Right ventricle myocardium superior (tissue), 1 donor: ENCODE measurements at regions not wholly inside any gene's neighbourhood (a gene's known extent, or its start where the extent isn't known, plus 50 kb on each side); places are given as distances from the start of the nearest gene placed in this dataset.
A peak's percentile ranks its signal among the peaks of the same experiment; 100 is the strongest.
"Not testable (repeated sequence)": the region's sequence is repeated elsewhere in the genome, so short reads cannot be mapped to it uniquely, and the experiment has no call there.

ENCODE experiments used
- ATAC-seq: fragments of 200-7000 bp; cut with Tn5 transposase; one replicate; pipeline ENCODE4 v1.9.1; 2020; ENCODE audit warnings: mild to moderate bottlenecking; ENCODE audit not compliant: poor library complexity
- DNase-seq: peaks from one replicate; pipeline ENCODE4 v3.0.0-alpha.2; 2020
- intact Hi-C: fragments of 100-400 bp; cut with DNase I; formaldehyde crosslinking; loops from one replicate; pipeline ENCODE4 v1.11.2; 2022
- donor health status: DM: no; HTN: yes; CAD: no; lungs with severe emphysema.

DNA sequence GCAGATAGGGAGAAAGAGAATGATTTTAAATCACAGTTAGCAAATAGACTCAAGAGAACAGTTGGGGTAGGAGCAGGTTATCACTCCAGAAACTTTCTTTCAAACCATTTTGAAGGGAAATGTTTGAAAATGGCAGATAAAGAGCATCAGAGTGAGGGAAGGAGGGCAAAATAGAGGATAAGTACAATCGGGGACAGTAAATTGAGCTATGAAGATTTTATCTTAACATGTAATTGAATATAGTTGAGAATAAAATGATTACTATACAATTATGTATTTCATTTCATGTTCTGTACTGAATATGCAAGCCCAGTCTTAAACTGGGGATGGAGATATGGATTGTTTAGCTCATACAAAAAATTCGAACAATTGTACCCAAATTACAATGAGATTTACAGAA lies 54.0 kb downstream of the MAP10 start:
- no peak for ATAC-seq
- no peak for DNase-seq
- intact Hi-C loops, result no loop called here

DNA sequence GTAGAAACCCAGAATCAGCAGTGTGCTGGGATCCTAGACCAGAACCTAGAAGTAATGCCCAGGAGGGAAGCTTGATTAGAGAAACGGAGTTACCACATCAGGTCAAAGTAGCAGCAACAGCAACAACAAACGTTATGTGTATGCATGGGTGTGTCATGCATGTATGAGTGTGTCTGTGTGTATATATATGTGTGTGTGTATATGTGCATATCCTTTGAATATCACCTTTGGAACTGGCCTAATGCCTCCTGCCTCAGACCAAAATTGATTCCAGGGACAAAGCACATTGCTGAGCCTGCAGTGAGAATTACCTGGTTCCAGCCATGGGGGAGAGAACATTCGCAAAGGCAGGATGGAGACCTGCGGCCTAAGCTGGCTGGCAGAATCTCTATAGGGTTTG lies 55.9 kb downstream of the MAP10 start:
- DNase-seq (no peak), ATAC-seq (no peak)
- intact Hi-C loops, result no loop called here

DNA sequence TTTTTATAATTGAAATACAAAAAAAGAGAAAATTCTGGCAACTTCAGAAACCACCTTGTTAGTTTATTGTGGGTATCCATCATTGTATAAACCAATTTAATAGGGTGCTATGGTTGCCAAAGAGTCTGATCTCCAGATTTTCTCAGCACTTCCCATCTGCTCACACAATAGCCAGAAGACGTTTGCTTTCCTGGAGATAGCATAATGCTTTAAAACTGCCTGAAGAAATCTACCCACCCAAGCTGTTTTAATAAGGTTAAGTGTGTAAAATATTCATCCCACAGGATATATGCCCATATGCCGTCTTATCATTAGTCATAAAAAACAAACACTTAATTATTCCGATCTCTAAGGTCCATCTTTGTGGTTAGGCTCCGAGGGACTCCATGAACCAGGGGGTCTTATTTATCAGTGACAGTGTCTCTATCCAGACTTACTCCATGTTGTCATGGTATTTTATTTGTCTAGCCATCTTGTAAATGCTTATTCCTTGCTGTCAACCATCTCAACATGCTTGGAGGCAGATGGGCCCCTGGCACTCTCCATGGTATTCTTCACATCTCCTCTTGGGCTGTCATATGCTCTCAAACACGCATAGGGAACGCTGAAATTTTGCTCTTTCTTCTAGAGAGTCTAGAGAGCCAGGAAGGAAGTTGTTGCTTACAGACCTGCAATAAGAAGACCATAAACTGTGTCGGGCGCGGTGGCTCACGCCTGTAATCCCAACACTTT lies 58.5 kb downstream of the MAP10 start:
- intact Hi-C loops, result no loop called here
- DNase-seq, result no peak
- no peak for ATAC-seq

DNA sequence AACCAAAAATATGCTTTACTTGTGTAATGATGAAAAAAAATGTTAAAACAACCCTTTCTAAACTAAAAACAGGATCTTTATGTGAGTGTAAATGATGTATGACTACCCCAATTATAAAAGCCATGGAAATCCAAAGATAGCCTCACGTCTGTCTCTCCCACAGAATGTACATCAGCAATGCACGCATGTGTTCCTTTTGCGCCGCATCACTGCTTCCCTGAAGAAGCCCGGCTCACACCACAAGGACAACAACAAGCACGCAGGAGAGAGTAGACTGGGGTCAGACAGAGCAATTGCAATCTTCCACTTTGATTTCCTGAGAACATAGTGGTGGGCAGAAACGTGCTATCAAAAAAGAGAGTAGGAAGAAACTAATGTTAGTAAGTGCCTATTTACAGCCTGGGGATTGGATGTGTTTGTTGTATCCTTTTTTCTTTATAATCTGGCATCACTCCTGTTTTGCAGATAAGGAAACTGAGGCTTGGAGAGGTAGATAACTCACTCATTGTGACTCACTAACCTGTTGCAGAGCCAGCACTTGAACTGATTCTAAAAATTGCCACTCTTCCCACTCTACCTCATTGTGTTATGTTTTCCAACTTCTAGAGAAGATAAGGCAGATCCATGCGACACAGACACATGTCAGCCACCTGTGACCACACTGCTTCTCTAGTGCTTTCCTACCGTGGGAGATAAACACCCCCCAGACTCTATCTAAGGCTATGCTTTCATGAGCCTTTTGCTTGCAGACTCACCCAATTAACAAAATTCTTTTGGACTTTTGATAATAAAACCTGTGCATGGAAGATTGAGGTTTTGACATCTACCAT lies 60.1 kb downstream of the MAP10 start:
- DNase-seq (no peak), ATAC-seq (no peak)
- intact Hi-C loops, result no loop called here

DNA sequence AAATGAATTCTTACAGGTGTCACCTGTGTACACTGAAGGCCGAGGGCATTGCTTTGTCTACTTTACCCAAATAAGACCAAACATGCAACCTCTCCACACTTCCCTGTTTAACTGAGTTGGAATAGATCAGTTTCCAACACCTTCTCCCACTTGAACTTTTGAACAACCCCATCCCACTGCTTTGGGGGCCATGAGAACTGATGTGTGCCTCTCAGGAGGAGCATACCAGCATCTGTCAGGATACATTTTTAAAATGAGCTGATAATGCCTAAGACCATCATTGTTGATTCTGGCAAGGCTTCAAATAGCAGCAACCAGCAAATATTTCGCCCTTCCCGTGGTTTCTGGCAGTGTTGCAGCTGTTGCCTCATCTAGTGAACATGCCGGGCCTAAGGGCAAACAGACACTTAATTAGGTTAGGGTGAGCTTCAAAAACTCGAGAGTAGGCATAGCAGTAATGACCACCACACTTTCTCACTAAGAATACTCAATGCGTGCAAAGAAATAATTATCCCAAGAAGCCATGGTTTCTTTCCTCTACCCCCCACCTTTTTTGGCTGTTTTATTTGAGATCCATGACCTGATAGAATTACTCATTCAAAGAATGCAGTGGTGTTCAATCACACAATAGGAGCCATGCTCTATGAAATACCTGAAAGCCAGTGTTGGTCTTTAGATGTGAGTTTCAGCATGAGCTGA lies 63.7 kb downstream of the MAP10 start:
- DNase-seq, result peak; percentile 53
- ATAC-seq, result no peak
- intact Hi-C loops, result no loop called here

DNA sequence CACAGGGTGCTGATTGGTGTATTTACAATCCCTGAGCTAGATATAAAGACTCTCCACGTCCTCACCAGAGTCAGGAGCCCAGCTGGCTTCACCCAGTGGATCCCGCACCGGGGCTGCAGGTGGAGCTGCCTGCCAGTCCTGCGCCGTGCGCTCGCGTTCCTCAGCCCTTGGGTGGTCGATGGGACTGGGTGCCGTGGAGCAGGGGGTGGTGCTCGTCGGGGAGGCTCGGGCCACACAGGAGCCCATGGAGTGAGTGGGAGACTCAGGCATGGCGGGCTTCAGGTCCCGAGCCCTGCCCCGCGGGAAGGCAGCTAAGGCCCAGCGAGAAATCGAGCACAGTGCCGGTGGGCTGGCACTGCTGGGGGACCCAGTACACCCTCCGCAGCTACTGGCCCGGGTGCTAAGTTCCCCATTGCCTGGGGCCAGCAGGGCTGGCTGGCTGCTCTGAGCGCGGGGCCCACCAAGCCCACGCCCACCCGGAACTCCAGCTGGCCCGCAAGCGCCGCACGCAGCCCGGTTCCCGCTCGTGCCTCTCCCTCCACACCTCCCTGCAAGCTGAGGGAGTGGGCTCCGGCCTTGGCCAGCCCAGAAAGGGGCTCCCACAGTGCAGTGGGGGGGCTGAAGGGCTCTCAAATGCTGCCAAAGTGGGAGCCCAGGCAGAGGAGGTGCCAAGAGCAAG lies 66.2 kb downstream of the MAP10 start:
- intact Hi-C loops, DNase-seq, ATAC-seq: not testable (repeated sequence)

DNA sequence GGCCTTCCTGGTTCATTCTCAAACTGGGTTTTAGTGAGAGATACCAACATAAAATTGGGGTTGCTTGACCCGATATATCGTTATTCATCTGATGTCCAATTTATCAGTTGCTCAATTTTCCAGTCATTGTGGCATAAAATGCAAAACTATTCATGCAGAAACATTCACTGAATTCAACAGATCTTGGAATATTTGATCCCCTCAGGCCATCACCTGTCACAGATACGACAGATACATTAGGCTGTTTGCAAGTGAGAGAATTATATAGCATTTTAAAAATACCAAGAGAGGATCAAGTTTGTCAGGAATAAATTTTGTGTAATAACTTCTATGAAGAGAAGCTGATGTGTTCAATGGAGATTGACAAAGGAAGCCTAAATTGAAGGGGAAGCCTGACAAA lies 67.1 kb downstream of the MAP10 start:
- DNase-seq (no peak), ATAC-seq (no peak)
- intact Hi-C loops, result no loop called here

DNA sequence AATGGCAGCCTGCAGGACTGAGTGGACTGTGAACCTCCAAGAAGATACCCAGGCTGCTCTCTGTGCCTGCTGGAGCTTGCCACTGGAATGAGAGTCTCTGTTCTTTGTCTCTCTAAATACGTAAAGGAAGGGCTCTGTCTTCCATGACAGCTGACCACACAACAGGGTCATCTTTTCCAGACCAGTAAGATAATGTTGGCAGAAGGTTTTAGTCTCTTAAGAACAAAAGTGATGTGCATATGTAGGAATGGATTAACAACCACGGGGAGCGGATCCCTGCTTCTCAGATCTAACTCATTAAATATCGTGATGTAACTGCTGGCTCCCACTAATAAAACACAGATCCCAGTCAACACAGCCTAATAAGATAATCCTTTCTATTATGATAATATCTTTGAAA lies 67.5 kb downstream of the MAP10 start:
- intact Hi-C loops, result no loop called here
- DNase-seq, result no peak
- no peak for ATAC-seq

DNA sequence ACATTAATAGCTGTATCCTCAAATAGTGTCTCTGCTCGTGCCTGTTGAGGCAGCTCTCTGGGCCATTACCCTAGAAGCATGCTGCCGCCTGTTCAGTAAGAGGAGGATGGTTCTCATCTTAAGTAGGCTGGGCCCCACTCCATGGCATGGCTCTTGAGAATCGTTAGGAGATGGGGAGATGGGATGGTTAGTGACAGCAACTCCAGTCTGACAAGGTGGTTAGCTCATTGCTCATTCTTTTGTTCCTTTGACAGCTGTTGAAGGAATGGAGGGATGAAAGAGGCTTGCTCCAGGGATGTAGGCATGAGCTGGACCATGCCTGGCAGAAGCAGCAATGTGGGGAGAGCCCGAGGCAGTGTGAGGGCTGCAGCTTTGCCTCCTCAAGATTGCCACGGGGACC lies 68.2 kb downstream of the MAP10 start:
- DNase-seq (no peak), ATAC-seq (no peak)
- intact Hi-C loops, result no loop called here

DNA sequence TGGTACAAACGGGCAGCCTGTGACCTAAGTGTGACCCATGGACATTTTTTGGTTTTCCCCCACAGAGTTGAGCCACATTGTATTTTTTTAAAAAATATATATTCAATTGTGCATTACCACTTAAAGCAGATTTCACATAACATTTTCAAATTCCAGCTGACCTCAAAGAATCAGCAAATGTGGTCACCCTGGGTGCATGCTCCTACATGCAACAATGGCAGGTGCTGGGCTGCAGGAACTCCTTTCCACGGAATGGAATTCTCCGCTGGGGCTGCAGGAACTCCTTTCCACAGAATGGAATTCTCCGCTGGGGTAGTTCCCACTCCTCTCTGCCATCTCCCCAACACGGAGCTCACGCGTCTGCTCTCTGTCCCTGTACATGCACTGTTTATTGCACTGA lies 68.7 kb downstream of the MAP10 start:
- intact Hi-C loops, result no loop called here
- no peak for ATAC-seq
- DNase-seq, result no peak

DNA sequence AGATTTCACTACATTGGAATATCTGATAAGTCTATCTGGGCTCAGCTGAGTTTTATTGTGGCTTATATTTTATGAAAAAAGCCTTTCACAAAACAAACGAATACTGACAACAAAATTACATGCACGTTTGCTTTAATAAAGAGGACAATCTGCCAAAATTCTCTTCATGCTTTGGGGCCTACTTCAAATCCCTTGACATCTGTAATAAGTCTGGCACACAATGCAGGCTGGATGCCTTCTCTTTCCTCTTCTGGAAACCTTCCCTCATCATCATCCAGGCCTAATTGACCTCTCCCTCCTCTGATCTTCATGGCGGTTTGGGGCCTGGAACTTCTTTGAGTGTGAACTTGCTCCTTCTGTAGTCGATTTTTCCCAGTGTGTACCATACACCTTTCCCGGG lies 70.3 kb downstream of the MAP10 start:
- intact Hi-C loops, result no loop called here
- ATAC-seq, result no peak
- no peak for DNase-seq

DNA sequence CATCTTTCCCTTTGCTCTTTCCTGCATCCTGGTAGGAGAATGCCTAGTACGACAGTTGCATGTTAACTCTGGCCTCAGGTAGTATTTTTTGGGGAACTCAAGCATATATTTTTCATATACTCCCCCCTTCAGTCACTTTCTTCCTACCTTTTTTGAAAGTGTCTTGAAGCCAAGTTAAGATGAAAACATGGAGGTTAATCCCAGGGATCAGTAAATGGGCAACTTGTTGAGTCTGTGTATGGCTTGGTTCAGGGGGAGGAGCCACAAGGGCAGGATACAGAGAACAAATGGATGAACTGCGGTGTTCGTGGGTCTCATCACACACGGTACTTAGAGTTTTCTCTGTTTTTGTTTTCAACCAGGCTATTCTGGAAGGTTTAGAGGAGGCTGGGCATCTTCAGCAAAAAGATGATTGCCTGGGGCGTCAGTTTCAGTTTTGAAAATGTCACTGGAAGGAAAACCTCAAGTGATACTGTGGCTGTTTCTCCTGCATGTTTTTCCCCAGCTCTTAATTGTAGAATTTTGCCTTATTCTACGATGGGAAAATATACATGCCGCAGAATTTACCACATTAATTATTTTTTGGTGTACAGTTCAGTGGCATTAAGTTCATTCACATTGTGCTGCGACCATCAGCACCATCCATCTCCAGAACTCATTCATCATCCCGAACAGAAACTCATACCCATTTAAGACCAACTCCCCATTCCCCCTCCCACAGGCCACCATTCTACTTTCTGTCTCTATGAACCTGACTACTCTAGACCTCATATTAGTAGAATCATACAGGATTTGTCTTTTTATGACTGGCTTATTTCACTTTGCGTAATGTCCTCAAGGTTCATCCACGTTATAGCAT lies 71.5 kb downstream of the MAP10 start:
- ATAC-seq (no peak), DNase-seq (no peak)
- intact Hi-C loops, result no loop called here

DNA sequence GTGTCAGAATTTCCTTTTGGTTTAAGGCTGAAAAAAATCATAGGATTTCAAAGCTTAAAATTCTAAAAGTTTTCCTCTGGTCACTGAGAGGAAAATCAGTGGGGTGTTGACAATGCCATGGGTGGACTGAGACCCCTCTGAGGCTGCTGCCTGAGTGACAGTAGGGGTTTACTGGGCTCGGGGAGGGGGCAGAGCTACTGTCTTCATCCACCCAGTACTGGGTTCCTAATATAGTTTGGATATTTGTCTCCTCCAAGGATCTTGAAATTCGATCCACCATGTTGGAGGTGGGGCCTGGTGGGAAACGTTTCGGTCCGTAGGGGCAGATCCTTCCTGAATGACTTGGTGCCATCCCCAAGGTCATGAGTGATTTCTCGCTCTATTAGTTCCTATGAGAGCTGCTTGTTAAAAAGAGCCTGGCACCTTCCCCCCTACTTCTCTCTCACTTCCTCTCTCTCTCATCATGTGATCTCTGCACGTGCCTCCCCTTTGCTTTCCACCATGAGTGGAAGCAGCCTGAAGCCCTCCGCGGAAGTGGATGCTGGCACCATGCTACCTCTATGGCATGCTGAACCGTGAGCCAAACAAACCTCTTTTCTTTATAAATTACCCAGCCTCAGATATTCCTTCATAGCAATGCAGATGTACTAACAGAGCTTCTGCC lies 72.3 kb downstream of the MAP10 start:
- ATAC-seq (no peak), DNase-seq (no peak)
- intact Hi-C loops, result no loop called here

DNA sequence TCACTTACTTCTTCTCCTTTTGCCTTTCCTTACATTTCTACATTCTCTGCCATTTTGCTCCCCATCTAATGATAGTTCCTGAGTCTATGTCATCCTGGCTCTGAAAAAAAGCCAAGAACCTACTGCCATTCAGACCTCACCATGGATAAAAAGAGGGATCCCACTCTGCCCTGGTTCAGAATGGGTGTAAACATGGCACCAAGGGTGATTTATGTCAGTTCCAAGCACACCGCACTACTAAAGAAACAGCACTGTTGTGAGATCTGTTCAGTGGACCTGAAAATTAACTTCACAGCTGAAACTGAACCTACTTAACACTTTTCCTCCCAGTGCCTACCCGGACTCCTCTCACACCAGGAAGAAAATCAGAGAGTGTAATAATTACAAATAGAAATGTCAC lies 72.3 kb upstream of the NTPCR start:
- DNase-seq, result no peak

DNA sequence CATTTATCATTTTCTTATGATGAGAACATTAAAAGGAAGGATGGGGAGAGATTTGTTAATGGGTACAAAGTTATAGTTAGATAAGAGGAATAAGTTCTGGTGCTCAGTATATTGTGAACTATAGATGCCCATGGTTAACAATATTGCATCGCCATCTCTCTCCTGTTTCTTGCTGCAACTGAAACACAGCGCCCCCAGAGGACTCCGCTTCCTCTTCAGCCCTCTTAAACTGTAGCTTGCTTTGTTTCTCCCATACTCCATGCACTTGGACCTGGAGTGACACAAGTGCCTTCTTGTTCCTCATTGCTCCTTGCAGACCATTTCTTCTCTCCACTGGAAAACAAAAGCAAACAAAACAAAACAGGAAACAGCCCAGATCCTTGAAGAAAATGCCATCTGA lies 70.1 kb upstream of the NTPCR start:
- intact Hi-C loops, result no loop called here
- no peak for ATAC-seq

More for the DNA sequence above, 72.3 kb upstream of the NTPCR start:
- no peak for ATAC-seq
- intact Hi-C loops, result no loop called here

DNA sequence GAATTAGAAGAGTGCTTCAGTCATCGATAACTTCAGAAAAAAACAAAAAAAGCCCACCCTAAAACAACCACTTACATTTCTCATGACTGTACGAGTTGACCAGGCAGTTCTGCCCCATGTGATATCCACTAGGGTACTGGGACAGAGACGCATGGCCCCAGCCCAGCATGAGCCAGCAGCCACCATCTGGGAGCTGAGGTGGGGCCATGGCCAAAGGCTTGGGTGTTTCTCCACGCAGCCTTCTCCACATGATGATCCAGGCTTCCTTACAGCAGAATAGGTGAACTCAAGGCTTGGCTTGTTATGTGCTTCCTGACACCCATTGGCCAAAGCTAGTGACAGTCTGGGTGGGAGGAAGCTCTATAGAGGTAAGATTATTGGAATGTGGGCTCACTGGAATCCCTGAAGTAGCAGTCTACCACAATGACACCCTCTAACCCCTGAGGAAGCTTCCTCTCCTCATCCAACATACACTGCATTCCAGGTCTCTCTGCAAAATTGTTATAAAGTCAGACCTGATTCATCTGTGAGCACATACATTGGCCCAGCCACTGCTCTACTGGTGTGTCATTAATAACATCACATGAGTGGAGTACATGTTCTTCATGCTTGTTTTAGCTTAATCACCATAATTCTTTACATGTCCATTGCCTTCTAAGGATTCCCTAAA lies 66.3 kb upstream of the NTPCR start:
- DNase-seq (no peak), ATAC-seq (no peak)
- intact Hi-C loops, result no loop called here

More for the DNA sequence above, 70.1 kb upstream of the NTPCR start:
- DNase-seq, result no peak

DNA sequence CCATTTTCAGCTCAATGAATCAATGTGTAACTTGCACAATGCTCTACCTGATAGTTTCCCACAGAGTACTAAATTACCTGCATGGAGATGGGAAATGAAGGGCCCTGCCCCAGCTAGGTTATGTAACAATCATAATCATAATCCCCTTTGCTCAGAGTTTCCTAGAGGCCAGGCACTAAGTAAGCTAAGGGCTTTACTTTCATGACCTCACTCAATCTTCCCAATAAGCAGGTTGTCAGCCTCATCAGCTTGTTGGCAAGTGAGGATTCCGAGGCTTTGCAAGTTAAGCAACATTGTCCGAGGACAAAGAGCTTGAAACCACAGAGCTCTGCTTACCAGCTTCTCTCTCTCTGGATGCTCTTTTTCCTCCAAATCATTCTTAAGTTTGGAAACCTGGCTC lies 64.1 kb upstream of the NTPCR start:
- no peak for DNase-seq
- no peak for ATAC-seq
- intact Hi-C loops, result no loop called here
